ENCODE measurements at regions not wholly inside any gene's neighbourhood (a gene's known extent, or its start where the extent isn't known, plus 50 kb on each side); places are given as distances from the start of the nearest gene placed in this dataset.

DNA sequence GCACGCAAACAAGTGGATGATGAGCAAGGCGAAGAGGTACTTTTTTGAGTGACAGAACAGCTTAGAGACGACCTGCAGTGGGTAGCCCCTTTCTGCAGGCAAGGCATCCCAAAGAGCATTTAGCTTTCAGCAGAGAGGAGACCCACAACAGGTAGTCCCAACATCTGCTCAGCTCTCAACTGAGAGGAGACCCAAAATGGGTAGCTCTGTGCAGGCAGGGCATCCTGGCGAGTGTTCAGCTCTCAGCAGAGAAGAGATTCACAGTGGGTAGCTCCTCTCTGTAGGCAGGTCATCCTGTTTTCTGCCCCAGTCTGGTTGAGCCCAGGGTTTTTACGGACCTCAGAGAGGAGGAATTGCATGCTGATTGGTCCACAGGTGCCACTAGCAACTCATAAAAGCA is 2396.1 kb upstream of the C9orf72 start:
- Histone ChIP-seq H3K23ac (ENCODE audit: insufficient read length, low read depth, low read length) (no peak overlapping the region), H3K18ac (ENCODE audit: insufficient read length, low read depth, low read length) (no peak overlapping the region)
- no CpG with 5 or more reads among the region's 5 CpGs for WGBS (ENCODE audit: extremely low coverage, insufficient read length, low lambda C conversion rate)

More for the DNA sequence above, 2396.1 kb upstream of the C9orf72 start:
- Mint-ChIP-seq H3K27me3 (ENCODE audit: low read depth) (no peaks in the 10 kb centered on the region; the same call in 1 of the 2 replicates), H3K4me3 (no peak overlapping the region; a peak in 1 of 5 replicates), H3K36me3 (ENCODE audit: insufficient read depth in 1 of 3, low read depth in 3 of 3) (no peaks in the 10 kb centered on the region), H3K4me1 (no peaks in the 10 kb centered on the region), H3K27ac (no peak overlapping the region; a peak in 1 of 7 replicates), H3K9me3 (peaks cover 2 to 3% of the 10 kb centered on the region in 2 experiments; a peak in 1 of 5 replicates)
- no peaks in the 10 kb centered on the region for H3K27me3 ChIP-seq (ENCODE audit: insufficient read depth, low read length)
- no peak overlapping the region for H3K56ac ChIP-seq (ENCODE audit: insufficient read length, low read depth, low read length)
- H2BK12ac ChIP-seq (ENCODE audit: insufficient read length, low read depth, low read length), result no peak overlapping the region
- TF ChIP-seq, protein P1, sequence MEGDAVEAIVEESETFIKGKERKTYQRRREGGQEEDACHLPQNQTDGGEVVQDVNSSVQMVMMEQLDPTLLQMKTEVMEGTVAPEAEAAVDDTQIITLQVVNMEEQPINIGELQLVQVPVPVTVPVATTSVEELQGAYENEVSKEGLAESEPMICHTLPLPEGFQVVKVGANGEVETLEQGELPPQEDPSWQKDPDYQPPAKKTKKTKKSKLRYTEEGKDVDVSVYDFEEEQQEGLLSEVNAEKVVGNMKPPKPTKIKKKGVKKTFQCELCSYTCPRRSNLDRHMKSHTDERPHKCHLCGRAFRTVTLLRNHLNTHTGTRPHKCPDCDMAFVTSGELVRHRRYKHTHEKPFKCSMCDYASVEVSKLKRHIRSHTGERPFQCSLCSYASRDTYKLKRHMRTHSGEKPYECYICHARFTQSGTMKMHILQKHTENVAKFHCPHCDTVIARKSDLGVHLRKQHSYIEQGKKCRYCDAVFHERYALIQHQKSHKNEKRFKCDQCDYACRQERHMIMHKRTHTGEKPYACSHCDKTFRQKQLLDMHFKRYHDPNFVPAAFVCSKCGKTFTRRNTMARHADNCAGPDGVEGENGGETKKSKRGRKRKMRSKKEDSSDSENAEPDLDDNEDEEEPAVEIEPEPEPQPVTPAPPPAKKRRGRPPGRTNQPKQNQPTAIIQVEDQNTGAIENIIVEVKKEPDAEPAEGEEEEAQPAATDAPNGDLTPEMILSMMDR (conservative IDR thresholded peaks at IDR 0.05), result no peak
- no peaks in the 10 kb centered on the region for H3K79me2 ChIP-seq (ENCODE audit: insufficient read depth, low read length)
- no peak overlapping the region for H4K8ac ChIP-seq (replicated peaks; ENCODE audit: insufficient read length, low read depth, low read length)
- H2BK120ac ChIP-seq (ENCODE audit: low read depth, low read length, poor library complexity, severe bottlenecking), result no peak overlapping the region
- H3K9me3 ChIP-seq (ENCODE audit: control insufficient read depth, low read depth, low read length), result no peaks in the 10 kb centered on the region
- no peak overlapping the region for H2AFZ ChIP-seq (ENCODE audit: low read length)
- no peak for DNase-seq
- no peak overlapping the region for H2BK5ac ChIP-seq (ENCODE audit: insufficient read length, low read length)
- H3K9ac ChIP-seq (ENCODE audit: extremely low read depth, insufficient read length, low read length), result no peak overlapping the region
- H3K27ac ChIP-seq (ENCODE audit: insufficient read length, low read depth, low read length), result no peak overlapping the region
- H2BK20ac ChIP-seq (ENCODE audit: low read depth, low read length, poor library complexity, severe bottlenecking), result no peak overlapping the region
- no peak overlapping the region for H2AK5ac ChIP-seq (ENCODE audit: insufficient read length, low read length)
- H3K4me2 ChIP-seq (ENCODE audit: insufficient read depth, insufficient read length, low read length), result no peak overlapping the region
- no peaks in the 10 kb centered on the region for H3K79me1 ChIP-seq (ENCODE audit: insufficient read depth, low read depth, low read length, poor library complexity, severe bottlenecking)
- no peak overlapping the region for H4K91ac ChIP-seq (ENCODE audit: insufficient read length, low read depth, low read length)
- no peak overlapping the region for H3K4ac ChIP-seq (ENCODE audit: low read depth, low read length)
- H3K4me1 ChIP-seq (ENCODE audit: insufficient read depth, low read length), result no peaks in the 10 kb centered on the region
- no peak overlapping the region for H4K5ac ChIP-seq (ENCODE audit: insufficient read length, low read depth, low read length)
- H3K23me2 ChIP-seq (ENCODE audit: insufficient read length, low read depth, low read length, poor library complexity, severe bottlenecking), result no peaks in the 10 kb centered on the region
- no peaks in the 10 kb centered on the region for H4K20me1 ChIP-seq (ENCODE audit: control insufficient read depth, insufficient read depth, insufficient read length)
- no peak overlapping the region for H2BK15ac ChIP-seq (ENCODE audit: low read depth, low read length)
- no peak overlapping the region for H3T11ph ChIP-seq (ENCODE audit: low read length)
- H3K14ac ChIP-seq (ENCODE audit: insufficient read depth, low read length), result no peak overlapping the region

Measured in H9 (cell line).